ENCODE measurements at regions not wholly inside any gene's neighbourhood (a gene's known extent, or its start where the extent isn't known, plus 50 kb on each side); places are given as distances from the start of the nearest gene placed in this dataset.

DNA sequence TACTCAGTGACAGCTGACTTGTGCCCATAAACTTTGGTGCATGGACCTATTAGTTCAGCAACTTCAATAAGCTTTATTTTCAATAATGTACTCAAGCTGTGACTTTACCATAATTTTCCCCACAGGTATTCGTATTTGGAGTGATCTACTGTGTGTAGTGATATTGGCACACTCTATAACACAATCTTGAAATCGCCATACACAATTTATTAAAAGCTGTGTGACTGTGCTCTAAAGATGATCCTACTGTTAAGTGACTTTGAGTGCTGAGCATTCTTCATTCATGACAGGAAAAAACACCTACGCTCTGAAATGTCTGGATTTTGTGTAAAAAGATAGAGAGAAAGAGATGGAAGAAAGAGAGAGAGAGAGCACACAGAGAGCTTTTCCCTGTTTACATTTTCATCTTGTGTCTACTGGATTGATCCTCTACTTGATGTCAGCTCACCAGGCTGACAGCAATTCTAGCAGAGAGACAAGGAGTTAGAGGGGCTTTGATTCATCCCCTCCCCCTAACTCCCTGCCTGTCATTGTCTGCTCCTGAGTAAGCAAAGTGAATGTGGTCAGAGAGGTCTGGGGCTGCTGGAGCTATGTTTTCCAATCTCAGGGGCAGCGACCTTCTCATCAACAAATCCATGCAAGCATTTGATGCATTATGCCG lies 538.7 kb upstream of the POU3F2 start:
- Mint-ChIP-seq H3K9me3 (peaks cover 0 to 7% (median 0%) of the 10 kb centered on the region in 8 donors), H3K27me3 (no peaks in the 10 kb centered on the region), H3K4me1 (no peaks in the 10 kb centered on the region), H3K27ac (no peak overlapping the region), H3K4me3 (no peak overlapping the region), H3K36me3 (no peaks in the 10 kb centered on the region)
- intact Hi-C loops (cut with micrococcal nuclease): no loop called here
- DNase-seq: no peak
- no peaks in the 10 kb centered on the region for H3K36me3 ChIP-seq (ENCODE audit: insufficient read depth, low read length)
- no peak overlapping the region for H3K4me3 ChIP-seq (ENCODE audit: low read length in 2 of 2)
- H3K4me1 ChIP-seq (ENCODE audit: insufficient read depth, low read length): no peaks in the 10 kb centered on the region
- ChIA-PET POLR2A (ENCODE audit: partially characterized antibody) (no interaction called here), CTCF (ENCODE audit: partially characterized antibody) (no interaction called here)
- no peaks in the 10 kb centered on the region for H3K9me3 ChIP-seq (ENCODE audit: control insufficient read depth in 1 of 2, low read length in 2 of 2)
- H3K27ac ChIP-seq (ENCODE audit: low read depth, low read length): no peak overlapping the region
- no peaks in the 10 kb centered on the region for H3K27me3 ChIP-seq (ENCODE audit: insufficient read depth, low read length)

DNA sequence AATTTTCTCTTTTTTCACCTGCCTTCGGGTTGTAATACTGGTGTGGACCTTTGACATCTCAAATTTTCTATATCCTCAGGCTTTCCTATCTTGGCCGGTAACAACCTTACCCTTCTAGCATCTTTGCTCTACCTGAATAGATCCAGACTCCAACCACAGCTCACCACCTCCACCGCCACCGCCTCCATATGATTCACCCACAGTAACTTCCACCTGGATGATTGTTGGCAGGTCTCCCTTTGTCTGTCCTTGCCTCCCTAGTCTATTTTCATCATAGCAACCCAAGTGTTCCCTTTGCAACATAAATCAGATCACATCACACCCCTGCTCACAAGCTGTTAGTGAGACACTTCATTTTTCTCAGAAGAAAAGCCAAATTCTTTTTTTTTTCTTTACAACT lies 525.8 kb upstream of the POU3F2 start:
- Histone ChIP-seq H3K27me3 (ENCODE audit: insufficient read depth, low read length) (no peaks in the 10 kb centered on the region), H3K9me3 (ENCODE audit: control insufficient read depth in 1 of 2, low read length in 2 of 2) (no peaks in the 10 kb centered on the region), H3K36me3 (ENCODE audit: insufficient read depth, low read length) (no peaks in the 10 kb centered on the region), H3K4me1 (ENCODE audit: insufficient read depth, low read length) (no peaks in the 10 kb centered on the region), H3K27ac (ENCODE audit: low read depth, low read length) (no peak overlapping the region), H3K4me3 (ENCODE audit: low read length in 2 of 2) (no peak overlapping the region)
- ChIA-PET POLR2A (ENCODE audit: partially characterized antibody) (no interaction called here), CTCF (ENCODE audit: partially characterized antibody) (no interaction called here)
- Mint-ChIP-seq H3K4me3 (no peak overlapping the region), H3K36me3 (no peaks in the 10 kb centered on the region), H3K27ac (no peak overlapping the region), H3K9me3 (peaks cover 0 to 8% (median 5%) of the 10 kb centered on the region in 8 donors), H3K4me1 (no peaks in the 10 kb centered on the region), H3K27me3 (no peaks in the 10 kb centered on the region)
- no peak for DNase-seq
- intact Hi-C loops (cut with micrococcal nuclease): no loop called here

DNA sequence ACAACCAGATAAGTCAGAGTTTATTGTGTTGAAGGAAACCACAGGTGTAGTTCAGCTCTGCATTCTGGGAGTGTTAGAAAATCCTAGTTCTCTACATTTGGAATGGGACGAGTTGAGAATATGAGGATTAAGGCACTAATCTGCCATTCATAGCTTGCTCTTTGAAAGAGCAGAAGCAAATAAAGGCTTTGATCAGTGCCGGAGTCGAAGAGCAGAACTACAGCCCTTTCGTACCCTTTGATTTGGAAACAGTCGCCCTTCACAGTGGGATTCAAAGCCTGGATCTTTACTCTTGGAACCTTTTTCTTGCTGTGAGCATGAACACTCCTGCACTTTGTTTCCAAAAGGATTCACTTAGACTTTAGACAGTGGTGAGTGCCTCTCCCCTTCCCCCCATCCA lies 523.9 kb upstream of the POU3F2 start:
- Histone ChIP-seq H3K4me3 (ENCODE audit: low read length in 2 of 2) (no peak overlapping the region), H3K9me3 (ENCODE audit: control insufficient read depth in 1 of 2, low read length in 2 of 2) (no peaks in the 10 kb centered on the region), H3K27ac (ENCODE audit: low read depth, low read length) (no peak overlapping the region), H3K27me3 (ENCODE audit: insufficient read depth, low read length) (no peaks in the 10 kb centered on the region), H3K36me3 (ENCODE audit: insufficient read depth, low read length) (no peaks in the 10 kb centered on the region), H3K4me1 (ENCODE audit: insufficient read depth, low read length) (no peaks in the 10 kb centered on the region)
- peaks cover 0 to 6% (median 2%) of the 10 kb centered on the region in 8 donors for H3K9me3 Mint-ChIP-seq
- H3K36me3 Mint-ChIP-seq: no peaks in the 10 kb centered on the region
- no peak for DNase-seq
- H3K27me3 Mint-ChIP-seq: no peaks in the 10 kb centered on the region
- no peak overlapping the region for H3K27ac Mint-ChIP-seq
- H3K4me1 Mint-ChIP-seq: no peaks in the 10 kb centered on the region
- peak overlapping the region in 1 of 8 donors; percentile 4 for H3K4me3 Mint-ChIP-seq
- intact Hi-C loops (cut with micrococcal nuclease): no loop called here
- POLR2A ChIA-PET (ENCODE audit: partially characterized antibody): no interaction called here
- CTCF ChIA-PET (ENCODE audit: partially characterized antibody): no interaction called here

DNA sequence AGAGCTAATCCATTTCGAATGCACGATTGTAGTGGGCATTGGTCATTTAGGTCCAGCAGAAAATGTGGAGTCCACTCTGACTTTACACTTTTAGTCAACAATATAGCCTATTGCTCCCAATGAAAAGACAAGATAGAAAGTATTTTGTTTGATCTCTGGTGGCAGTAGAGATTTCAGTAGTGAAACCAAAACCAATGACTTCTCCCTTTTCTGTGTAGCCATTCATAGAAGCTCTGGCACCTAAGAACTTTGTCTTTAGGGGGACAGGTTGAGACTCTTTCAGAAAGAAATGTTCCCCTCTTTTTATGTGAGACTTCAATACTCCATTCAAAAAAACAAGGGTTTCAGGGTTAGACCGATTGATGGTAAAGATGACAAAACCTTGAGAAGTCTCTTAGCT lies 510.8 kb upstream of the POU3F2 start:
- Mint-ChIP-seq H3K4me3 (no peak overlapping the region), H3K4me1 (no peaks in the 10 kb centered on the region), H3K9me3 (peaks cover 0 to 12% (median 1%) of the 10 kb centered on the region in 8 donors), H3K36me3 (no peaks in the 10 kb centered on the region), H3K27me3 (no peaks in the 10 kb centered on the region), H3K27ac (no peak overlapping the region)
- Histone ChIP-seq H3K9me3 (ENCODE audit: control insufficient read depth in 1 of 2, low read length in 2 of 2) (no peaks in the 10 kb centered on the region), H3K4me1 (ENCODE audit: insufficient read depth, low read length) (no peaks in the 10 kb centered on the region), H3K27me3 (ENCODE audit: insufficient read depth, low read length) (no peaks in the 10 kb centered on the region), H3K27ac (ENCODE audit: low read depth, low read length) (no peak overlapping the region), H3K4me3 (ENCODE audit: low read length in 2 of 2) (no peak overlapping the region), H3K36me3 (ENCODE audit: insufficient read depth, low read length) (no peaks in the 10 kb centered on the region)
- DNase-seq: no peak
- POLR2A ChIA-PET (ENCODE audit: partially characterized antibody): no interaction called here
- CTCF ChIA-PET (ENCODE audit: partially characterized antibody): no interaction called here
- intact Hi-C loops (cut with micrococcal nuclease): no loop called here

DNA sequence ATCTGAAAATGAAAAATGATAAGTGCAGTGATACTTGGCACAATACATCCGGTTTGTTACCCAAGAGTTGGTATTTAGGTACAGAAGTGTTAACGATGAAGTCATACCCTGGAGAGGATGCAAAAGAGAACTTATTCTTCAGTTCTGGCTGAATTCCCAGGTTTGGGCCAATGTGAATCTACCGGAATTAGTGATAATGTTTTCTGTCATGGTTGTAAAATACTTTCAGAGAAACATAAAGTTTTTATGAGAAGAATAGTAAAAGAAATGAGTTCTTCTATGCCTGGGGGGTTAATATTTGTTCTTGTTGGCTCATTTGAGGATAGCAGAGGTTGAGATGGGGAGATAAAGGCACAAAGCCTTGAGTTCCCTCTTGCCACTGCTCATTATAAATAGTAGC lies 509.9 kb upstream of the POU3F2 start:
- no peak overlapping the region for H3K27ac Mint-ChIP-seq
- intact Hi-C loops (cut with micrococcal nuclease): no loop called here
- Histone ChIP-seq H3K4me1 (ENCODE audit: insufficient read depth, low read length) (no peaks in the 10 kb centered on the region), H3K36me3 (ENCODE audit: insufficient read depth, low read length) (no peaks in the 10 kb centered on the region), H3K4me3 (ENCODE audit: low read length in 2 of 2) (no peak overlapping the region), H3K9me3 (ENCODE audit: control insufficient read depth in 1 of 2, low read length in 2 of 2) (no peaks in the 10 kb centered on the region), H3K27me3 (ENCODE audit: insufficient read depth, low read length) (no peaks in the 10 kb centered on the region), H3K27ac (ENCODE audit: low read depth, low read length) (no peak overlapping the region)
- H3K27me3 Mint-ChIP-seq: no peaks in the 10 kb centered on the region
- no peaks in the 10 kb centered on the region for H3K36me3 Mint-ChIP-seq
- no peak for DNase-seq
- POLR2A ChIA-PET (ENCODE audit: partially characterized antibody): no interaction called here
- no peak overlapping the region for H3K4me3 Mint-ChIP-seq
- no peaks in the 10 kb centered on the region for H3K4me1 Mint-ChIP-seq
- CTCF ChIA-PET (ENCODE audit: partially characterized antibody): no interaction called here
- H3K9me3 Mint-ChIP-seq: peaks cover 0 to 9% (median 2%) of the 10 kb centered on the region in 8 donors

DNA sequence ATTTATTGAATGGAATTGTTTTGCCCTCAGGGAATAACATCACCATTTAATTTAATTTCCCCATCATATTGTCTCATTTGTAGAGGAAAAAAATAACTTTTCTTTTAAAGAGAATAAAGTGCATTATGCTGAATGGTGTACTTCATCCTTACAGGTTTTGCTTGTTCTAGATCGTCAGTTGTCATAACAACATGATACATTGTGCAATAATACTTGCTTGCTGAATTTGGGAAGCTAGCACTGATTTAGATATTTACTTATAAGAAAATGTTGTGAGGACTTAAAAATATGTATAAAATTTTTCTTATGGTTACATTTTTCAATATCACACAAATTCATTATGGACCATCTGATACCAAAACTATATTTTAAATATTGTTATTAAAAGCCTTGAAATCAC lies 509.0 kb upstream of the POU3F2 start:
- H3K27ac Mint-ChIP-seq: no peak overlapping the region
- no peaks in the 10 kb centered on the region for H3K4me1 Mint-ChIP-seq
- Histone ChIP-seq H3K4me1 (ENCODE audit: insufficient read depth, low read length) (no peaks in the 10 kb centered on the region), H3K27ac (ENCODE audit: low read depth, low read length) (no peak overlapping the region), H3K36me3 (ENCODE audit: insufficient read depth, low read length) (no peaks in the 10 kb centered on the region), H3K9me3 (ENCODE audit: control insufficient read depth in 1 of 2, low read length in 2 of 2) (no peaks in the 10 kb centered on the region), H3K4me3 (ENCODE audit: low read length in 2 of 2) (no peak overlapping the region), H3K27me3 (ENCODE audit: insufficient read depth, low read length) (no peaks in the 10 kb centered on the region)
- H3K9me3 Mint-ChIP-seq: peaks cover 0 to 8% (median 3%) of the 10 kb centered on the region in 8 donors
- ChIA-PET POLR2A (ENCODE audit: partially characterized antibody) (no interaction called here), CTCF (ENCODE audit: partially characterized antibody) (no interaction called here)
- intact Hi-C loops (cut with micrococcal nuclease): no loop called here
- no peaks in the 10 kb centered on the region for H3K36me3 Mint-ChIP-seq
- H3K4me3 Mint-ChIP-seq: no peak overlapping the region
- H3K27me3 Mint-ChIP-seq: no peaks in the 10 kb centered on the region
- no peak for DNase-seq

DNA sequence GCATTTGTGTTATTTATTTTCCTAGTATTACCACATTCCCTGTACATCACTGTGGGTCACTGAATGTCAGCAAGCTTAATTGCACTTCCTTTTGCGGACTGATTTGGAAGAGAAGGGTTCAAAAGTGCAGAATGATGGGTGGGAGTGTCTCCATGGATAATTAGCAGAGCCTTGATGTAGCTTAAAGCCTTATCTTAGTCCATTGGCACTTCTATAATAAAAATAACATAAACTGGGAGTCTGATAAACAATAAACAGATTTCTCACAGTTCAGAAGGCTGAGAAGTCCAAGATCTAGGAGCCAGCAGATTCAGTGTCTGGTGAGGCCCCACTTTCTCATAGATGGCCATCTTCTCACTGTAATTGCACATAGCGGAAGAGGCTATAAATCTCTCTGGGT lies 501.1 kb upstream of the POU3F2 start:
- Histone ChIP-seq H3K4me3 (ENCODE audit: low read length in 2 of 2) (no peak overlapping the region), H3K27ac (ENCODE audit: low read depth, low read length) (no peak overlapping the region), H3K27me3 (ENCODE audit: insufficient read depth, low read length) (no peaks in the 10 kb centered on the region), H3K36me3 (ENCODE audit: insufficient read depth, low read length) (no peaks in the 10 kb centered on the region), H3K4me1 (ENCODE audit: insufficient read depth, low read length) (no peaks in the 10 kb centered on the region), H3K9me3 (ENCODE audit: control insufficient read depth in 1 of 2, low read length in 2 of 2) (no peaks in the 10 kb centered on the region)
- Mint-ChIP-seq H3K4me3 (no peak overlapping the region), H3K36me3 (no peaks in the 10 kb centered on the region), H3K9me3 (peaks cover 0 to 7% (median 0%) of the 10 kb centered on the region in 8 donors), H3K27me3 (no peaks in the 10 kb centered on the region), H3K27ac (no peak overlapping the region), H3K4me1 (no peaks in the 10 kb centered on the region)
- ChIA-PET POLR2A (ENCODE audit: partially characterized antibody) (no interaction called here), CTCF (ENCODE audit: partially characterized antibody) (no interaction called here)
- intact Hi-C loops (cut with micrococcal nuclease): no loop called here
- no peak for DNase-seq

DNA sequence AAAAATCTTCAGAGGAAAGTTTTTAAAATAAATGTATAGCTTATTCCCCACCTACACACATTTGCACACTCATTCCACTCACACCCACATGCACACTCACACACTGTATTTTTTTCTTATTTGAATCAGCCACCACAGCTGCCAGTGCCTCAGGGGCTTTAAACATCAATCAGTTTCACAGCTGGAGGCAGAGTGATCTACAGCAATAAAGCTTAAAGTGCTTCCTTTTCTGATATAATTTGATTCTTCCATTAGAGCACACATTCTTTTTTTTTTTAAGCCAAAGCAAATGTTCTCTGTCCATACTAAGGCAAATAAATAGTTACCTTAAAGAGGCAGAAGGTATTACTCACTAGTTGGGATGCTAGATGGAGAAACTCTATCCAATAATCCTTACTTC lies 498.8 kb upstream of the POU3F2 start:
- H3K4me1 Mint-ChIP-seq: no peaks in the 10 kb centered on the region
- no peak overlapping the region for H3K27ac Mint-ChIP-seq
- no peaks in the 10 kb centered on the region for H3K36me3 Mint-ChIP-seq
- intact Hi-C loops (cut with micrococcal nuclease): no loop called here
- H3K9me3 Mint-ChIP-seq: no peaks in the 10 kb centered on the region
- H3K36me3 ChIP-seq (ENCODE audit: insufficient read depth, low read length): no peaks in the 10 kb centered on the region
- CTCF ChIA-PET (ENCODE audit: partially characterized antibody): no interaction called here
- POLR2A ChIA-PET (ENCODE audit: partially characterized antibody): no interaction called here
- H3K9me3 ChIP-seq (ENCODE audit: control insufficient read depth in 1 of 2, low read length in 2 of 2): no peaks in the 10 kb centered on the region
- no peak for DNase-seq
- H3K4me1 ChIP-seq (ENCODE audit: insufficient read depth, low read length): no peaks in the 10 kb centered on the region
- H3K27me3 Mint-ChIP-seq: no peaks in the 10 kb centered on the region
- no peak overlapping the region for H3K4me3 Mint-ChIP-seq
- no peaks in the 10 kb centered on the region for H3K27me3 ChIP-seq (ENCODE audit: insufficient read depth, low read length)
- no peak overlapping the region for H3K27ac ChIP-seq (ENCODE audit: low read depth, low read length)
- H3K4me3 ChIP-seq (ENCODE audit: low read length in 2 of 2): no peak overlapping the region

Data from CD4-positive, alpha-beta memory T cell (primary cell).